Ecto neural progenitor cell (in vitro differentiated cells): ENCODE measurements at regions not wholly inside any gene's neighbourhood (a gene's known extent, or its start where the extent isn't known, plus 50 kb on each side); places are given as distances from the start of the nearest gene placed in this dataset.
"Not testable (repeated sequence)": the region's sequence is repeated elsewhere in the genome, so short reads cannot be mapped to it uniquely, and the experiment has no call there.

Experiments used
- DNase-seq: peaks from one replicate; pipeline ENCODE4 v3.0.0-alpha.2; 2018; ENCODE audit warnings: low spot score

- DNase-seq: no peak
Observed at GRCh38 chr1:82064691-82065090, 264.0 kb downstream of the ADGRL2 start.

GRCh38 chr1:82062206-82062605 lies 261.5 kb downstream of the ADGRL2 start:
- DNase-seq: no peak

GRCh38 chr1:82059959-82060358 lies 259.2 kb downstream of the ADGRL2 start:
- no peak for DNase-seq

GRCh38 chr1:82057011-82057410 lies 256.3 kb downstream of the ADGRL2 start:
- DNase-seq: no peak

- not testable (repeated sequence) for DNase-seq
Observed at GRCh38 chr1:82055375-82055774, 254.6 kb downstream of the ADGRL2 start.

GRCh38 chr1:82052563-82052962 lies 251.8 kb downstream of the ADGRL2 start:
- DNase-seq: no peak

GRCh38 chr1:82048596-82048995 lies 247.9 kb downstream of the ADGRL2 start:
- DNase-seq: no peak

- DNase-seq: no peak
Observed at GRCh38 chr1:82045221-82045620, 244.5 kb downstream of the ADGRL2 start.

- no peak for DNase-seq
Observed at GRCh38 chr1:82044536-82044935, 243.8 kb downstream of the ADGRL2 start.

- DNase-seq: no peak
Observed at GRCh38 chr1:82044111-82044510, 243.4 kb downstream of the ADGRL2 start.

- DNase-seq: no peak
Observed at GRCh38 chr1:82042306-82043060, 241.7 kb downstream of the ADGRL2 start.
